ENCODE measurements at regions not wholly inside any gene's neighbourhood (a gene's known extent, or its start where the extent isn't known, plus 50 kb on each side); places are given as distances from the start of the nearest gene placed in this dataset.
A peak's percentile ranks its signal among the peaks of the same experiment; 100 is the strongest.
"Not testable (repeated sequence)": the region's sequence is repeated elsewhere in the genome, so short reads cannot be mapped to it uniquely, and the experiment has no call there.

DNA sequence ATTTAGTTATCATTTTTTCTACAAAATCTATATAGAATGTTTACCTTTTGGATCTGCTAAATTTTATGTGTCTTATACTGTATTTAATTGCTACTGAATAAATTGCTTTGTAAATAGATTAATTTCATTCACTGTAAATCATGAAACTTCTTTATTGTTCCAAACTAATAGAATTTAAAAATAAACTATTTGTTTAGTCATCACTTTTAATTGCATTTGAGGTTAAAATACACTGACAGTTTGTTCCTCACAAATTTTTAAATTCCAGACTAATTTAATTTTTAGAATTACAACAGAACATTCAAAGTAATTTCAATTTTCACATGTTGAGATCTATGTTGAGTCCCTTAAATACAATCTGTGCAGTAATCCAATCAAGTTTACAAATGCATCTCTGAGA lies 1633.2 kb upstream of the NUDT12 start:
- TF ChIP-seq ISL1 (CRISPR knock-in tag; IDR thresholded peaks at IDR 0.05) (0 out of 2 replicates have a peak, but pooled peaks have one; percentile 34), ZC3H10 (CRISPR knock-in tag; IDR thresholded peaks at IDR 0.05) (peak; percentile 77; the same call in 1 of the 2 replicates), OSR1 (CRISPR knock-in tag; IDR thresholded peaks at IDR 0.05) (no peak), CSDC2 (CRISPR knock-in tag; IDR thresholded peaks at IDR 0.05) (no peak)
- no peak for ATAC-seq

DNA sequence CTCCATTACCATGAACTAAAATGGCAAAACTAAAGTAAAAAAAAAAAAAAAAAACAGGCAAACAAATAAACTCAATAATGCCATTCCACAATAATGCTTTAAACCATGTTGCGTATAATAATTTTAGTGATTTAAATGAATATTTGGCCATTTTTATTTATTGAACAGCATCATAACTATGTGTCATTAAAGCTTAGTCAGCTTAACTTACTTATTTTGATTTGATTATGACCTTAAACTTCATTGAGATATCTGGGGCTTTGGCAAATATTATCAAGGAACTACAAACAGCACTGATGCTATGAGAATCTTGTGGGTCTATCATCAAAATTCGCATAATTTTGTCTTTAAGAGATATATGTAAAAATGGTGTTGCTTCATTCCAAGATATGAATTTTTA lies 1610.3 kb upstream of the NUDT12 start:
- no peak for ATAC-seq
- TF ChIP-seq ZNF70 (CRISPR knock-in tag; IDR thresholded peaks at IDR 0.05), result no peak
- TF ChIP-seq, protein P1, sequence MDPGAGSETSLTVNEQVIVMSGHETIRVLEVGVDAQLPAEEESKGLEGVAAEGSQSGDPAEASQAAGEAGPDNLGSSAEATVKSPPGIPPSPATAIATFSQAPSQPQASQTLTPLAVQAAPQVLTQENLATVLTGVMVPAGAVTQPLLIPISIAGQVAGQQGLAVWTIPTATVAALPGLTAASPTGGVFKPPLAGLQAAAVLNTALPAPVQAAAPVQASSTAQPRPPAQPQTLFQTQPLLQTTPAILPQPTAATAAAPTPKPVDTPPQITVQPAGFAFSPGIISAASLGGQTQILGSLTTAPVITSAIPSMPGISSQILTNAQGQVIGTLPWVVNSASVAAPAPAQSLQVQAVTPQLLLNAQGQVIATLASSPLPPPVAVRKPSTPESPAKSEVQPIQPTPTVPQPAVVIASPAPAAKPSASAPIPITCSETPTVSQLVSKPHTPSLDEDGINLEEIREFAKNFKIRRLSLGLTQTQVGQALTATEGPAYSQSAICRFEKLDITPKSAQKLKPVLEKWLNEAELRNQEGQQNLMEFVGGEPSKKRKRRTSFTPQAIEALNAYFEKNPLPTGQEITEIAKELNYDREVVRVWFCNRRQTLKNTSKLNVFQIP (CRISPR knock-in tag; IDR thresholded peaks at IDR 0.05; ENCODE audit: borderline replicate concordance, low read depth), result no peak
- no peak for TF ChIP-seq ISL1 (CRISPR knock-in tag; IDR thresholded peaks at IDR 0.05)
- no peak for TF ChIP-seq CSDC2 (CRISPR knock-in tag; IDR thresholded peaks at IDR 0.05)

DNA sequence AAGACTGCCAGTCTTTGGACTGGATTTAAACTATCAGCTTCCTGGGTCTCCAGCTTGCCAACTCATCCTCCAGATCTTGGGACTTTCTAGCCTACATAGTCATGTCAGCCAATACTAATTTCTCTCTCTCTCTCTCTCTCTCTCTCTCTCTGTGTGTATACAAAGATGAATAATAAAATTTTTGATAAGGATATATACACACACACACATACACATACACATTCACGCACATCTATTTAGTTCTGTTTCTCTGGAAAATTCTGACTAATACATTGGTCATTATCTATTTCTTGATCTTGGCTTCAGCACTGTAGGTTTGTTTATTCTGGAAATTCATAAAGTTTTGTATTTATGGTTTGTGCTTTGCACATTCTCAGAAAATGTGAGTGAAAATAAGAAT lies 1606.2 kb upstream of the NUDT12 start:
- no peak for ATAC-seq
- TF ChIP-seq CSDC2 (CRISPR knock-in tag; IDR thresholded peaks at IDR 0.05) (no peak), ISL1 (CRISPR knock-in tag; IDR thresholded peaks at IDR 0.05) (no peak), ESRRG (CRISPR knock-in tag; IDR thresholded peaks at IDR 0.05) (no peak)

DNA sequence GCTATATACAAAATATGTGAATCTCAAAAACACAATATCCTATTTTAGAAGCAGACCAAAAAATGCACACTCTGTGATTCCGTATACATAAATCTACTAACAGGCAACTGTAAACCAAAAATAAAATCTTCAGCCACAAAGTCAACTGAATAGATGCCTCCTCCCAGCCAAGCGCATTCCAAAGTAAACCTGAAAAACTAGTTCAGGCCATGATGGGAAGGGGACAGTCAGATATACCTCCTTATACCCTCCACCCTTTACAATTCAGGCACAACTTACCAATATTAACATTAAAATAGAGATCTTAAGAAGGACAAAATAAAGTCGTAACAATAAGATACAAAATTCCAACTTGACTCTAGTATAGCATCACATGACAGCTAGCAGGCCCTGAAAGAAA lies 1604.5 kb upstream of the NUDT12 start:
- ATAC-seq, result no peak
- TF ChIP-seq, protein P2, sequence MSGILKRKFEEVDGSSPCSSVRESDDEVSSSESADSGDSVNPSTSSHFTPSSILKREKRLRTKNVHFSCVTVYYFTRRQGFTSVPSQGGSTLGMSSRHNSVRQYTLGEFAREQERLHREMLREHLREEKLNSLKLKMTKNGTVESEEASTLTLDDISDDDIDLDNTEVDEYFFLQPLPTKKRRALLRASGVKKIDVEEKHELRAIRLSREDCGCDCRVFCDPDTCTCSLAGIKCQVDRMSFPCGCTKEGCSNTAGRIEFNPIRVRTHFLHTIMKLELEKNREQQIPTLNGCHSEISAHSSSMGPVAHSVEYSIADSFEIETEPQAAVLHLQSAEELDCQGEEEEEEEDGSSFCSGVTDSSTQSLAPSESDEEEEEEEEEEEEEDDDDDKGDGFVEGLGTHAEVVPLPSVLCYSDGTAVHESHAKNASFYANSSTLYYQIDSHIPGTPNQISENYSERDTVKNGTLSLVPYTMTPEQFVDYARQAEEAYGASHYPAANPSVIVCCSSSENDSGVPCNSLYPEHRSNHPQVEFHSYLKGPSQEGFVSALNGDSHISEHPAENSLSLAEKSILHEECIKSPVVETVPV (CRISPR knock-in tag; IDR thresholded peaks at IDR 0.05), result no peak
- TF ChIP-seq, protein P3, sequence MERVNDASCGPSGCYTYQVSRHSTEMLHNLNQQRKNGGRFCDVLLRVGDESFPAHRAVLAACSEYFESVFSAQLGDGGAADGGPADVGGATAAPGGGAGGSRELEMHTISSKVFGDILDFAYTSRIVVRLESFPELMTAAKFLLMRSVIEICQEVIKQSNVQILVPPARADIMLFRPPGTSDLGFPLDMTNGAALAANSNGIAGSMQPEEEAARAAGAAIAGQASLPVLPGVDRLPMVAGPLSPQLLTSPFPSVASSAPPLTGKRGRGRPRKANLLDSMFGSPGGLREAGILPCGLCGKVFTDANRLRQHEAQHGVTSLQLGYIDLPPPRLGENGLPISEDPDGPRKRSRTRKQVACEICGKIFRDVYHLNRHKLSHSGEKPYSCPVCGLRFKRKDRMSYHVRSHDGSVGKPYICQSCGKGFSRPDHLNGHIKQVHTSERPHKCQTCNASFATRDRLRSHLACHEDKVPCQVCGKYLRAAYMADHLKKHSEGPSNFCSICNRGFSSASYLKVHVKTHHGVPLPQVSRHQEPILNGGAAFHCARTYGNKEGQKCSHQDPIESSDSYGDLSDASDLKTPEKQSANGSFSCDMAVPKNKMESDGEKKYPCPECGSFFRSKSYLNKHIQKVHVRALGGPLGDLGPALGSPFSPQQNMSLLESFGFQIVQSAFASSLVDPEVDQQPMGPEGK (CRISPR knock-in tag; IDR thresholded peaks at IDR 0.05; ENCODE audit: borderline replicate concordance), result no peak
- TF ChIP-seq ZFP30 (CRISPR knock-in tag; IDR thresholded peaks at IDR 0.05) (no peak), SNAI2 (CRISPR knock-in tag; IDR thresholded peaks at IDR 0.05) (no peak), CSDC2 (CRISPR knock-in tag; IDR thresholded peaks at IDR 0.05) (no peak), ISL1 (CRISPR knock-in tag; IDR thresholded peaks at IDR 0.05) (no peak), BACH2 (CRISPR knock-in tag; IDR thresholded peaks at IDR 0.05; ENCODE audit: borderline replicate concordance) (no peak)
- TF ChIP-seq, protein P4, sequence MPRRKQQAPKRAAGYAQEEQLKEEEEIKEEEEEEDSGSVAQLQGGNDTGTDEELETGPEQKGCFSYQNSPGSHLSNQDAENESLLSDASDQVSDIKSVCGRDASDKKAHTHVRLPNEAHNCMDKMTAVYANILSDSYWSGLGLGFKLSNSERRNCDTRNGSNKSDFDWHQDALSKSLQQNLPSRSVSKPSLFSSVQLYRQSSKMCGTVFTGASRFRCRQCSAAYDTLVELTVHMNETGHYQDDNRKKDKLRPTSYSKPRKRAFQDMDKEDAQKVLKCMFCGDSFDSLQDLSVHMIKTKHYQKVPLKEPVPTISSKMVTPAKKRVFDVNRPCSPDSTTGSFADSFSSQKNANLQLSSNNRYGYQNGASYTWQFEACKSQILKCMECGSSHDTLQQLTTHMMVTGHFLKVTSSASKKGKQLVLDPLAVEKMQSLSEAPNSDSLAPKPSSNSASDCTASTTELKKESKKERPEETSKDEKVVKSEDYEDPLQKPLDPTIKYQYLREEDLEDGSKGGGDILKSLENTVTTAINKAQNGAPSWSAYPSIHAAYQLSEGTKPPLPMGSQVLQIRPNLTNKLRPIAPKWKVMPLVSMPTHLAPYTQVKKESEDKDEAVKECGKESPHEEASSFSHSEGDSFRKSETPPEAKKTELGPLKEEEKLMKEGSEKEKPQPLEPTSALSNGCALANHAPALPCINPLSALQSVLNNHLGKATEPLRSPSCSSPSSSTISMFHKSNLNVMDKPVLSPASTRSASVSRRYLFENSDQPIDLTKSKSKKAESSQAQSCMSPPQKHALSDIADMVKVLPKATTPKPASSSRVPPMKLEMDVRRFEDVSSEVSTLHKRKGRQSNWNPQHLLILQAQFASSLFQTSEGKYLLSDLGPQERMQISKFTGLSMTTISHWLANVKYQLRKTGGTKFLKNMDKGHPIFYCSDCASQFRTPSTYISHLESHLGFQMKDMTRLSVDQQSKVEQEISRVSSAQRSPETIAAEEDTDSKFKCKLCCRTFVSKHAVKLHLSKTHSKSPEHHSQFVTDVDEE (CRISPR knock-in tag; IDR thresholded peaks at IDR 0.05), result no peak

DNA sequence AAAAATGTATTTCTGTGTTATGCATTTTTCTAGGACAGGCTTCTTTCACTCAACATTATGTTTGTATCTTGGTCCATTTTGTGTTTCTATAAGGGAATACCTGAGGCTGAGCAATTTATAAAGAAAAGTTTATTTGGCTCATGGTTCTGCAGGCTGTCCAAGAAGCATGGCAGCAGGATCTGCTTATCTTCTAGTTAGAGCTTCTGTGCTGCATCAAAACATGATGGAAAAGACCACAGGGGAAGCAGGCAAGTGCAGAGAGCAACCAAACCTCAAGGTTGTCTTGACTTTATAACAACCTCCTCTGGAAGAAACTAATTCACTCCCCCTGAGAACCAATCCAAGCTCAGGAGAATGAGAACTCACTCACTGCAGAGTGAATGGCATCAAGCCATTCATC lies 1601.0 kb upstream of the NUDT12 start:
- TF ChIP-seq TCF4 (CRISPR knock-in tag; IDR thresholded peaks at IDR 0.05; ENCODE audit: borderline replicate concordance), result no peak
- TF ChIP-seq, protein P2 (CRISPR knock-in tag; IDR thresholded peaks at IDR 0.05), result no peak
- no peak for ATAC-seq

DNA sequence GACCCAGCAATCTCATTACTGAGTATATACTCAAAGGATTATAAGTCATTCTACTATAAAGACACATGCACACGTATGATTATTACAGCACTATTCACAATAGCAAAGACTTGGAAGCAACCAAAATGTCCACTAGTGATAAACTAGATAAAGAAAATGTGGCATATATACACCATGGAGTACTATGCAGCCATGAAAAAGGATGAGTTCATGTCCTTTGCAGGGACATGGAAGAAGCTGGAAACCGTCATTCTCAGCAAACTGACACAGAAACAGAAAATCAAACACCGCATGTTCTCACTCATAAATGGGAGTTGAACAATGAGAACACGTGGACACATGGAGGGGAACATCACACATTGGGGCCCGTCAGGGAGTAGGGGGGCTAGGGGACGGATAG lies 1600.0 kb upstream of the NUDT12 start:
- ATAC-seq, result not testable (repeated sequence)
